PFSK-1 (cell line): ENCODE measurements at regions not wholly inside any gene's neighbourhood (a gene's known extent, or its start where the extent isn't known, plus 50 kb on each side); places are given as distances from the start of the nearest gene placed in this dataset.

Experiments
- FOXP2 ChIP-seq: optimal IDR thresholded peaks from 2 replicates; pipeline ENCODE3; 2011; ENCODE audit warnings: borderline replicate concordance, control low read depth, inconsistent platforms; ENCODE audit not compliant: insufficient read depth; ENCODE audit errors: extremely low read length, extremely low read depth
- POLR2AphosphoS5 ChIP-seq: IDR thresholded peaks from 2 replicates; pipeline ENCODE4 v1.6.1; 2012; ENCODE audit warnings: low read depth, mild to moderate bottlenecking, control low read depth, low read length, moderate library complexity
- SIN3A ChIP-seq: IDR thresholded peaks from 2 replicates; pipeline ENCODE4 v1.6.1; 2012; ENCODE audit warnings: mild to moderate bottlenecking, low read length, moderate library complexity, borderline replicate concordance; ENCODE audit not compliant: insufficient read depth
- TAF1 ChIP-seq: IDR thresholded peaks from 2 replicates; pipeline ENCODE4 v1.6.1; 2012; ENCODE audit warnings: low read length, control low read depth, borderline replicate concordance; ENCODE audit not compliant: insufficient read depth
- TF ChIP-seq, protein P1 (sequence below), 2 experiments: IDR thresholded peaks; 2 replicates each; pipeline versions ENCODE4 v1.6.1 to v1.8.0; 2011 to 2012; ENCODE audit warnings: low read depth in 2 of 2, low read length in 2 of 2, control low read depth in 1 of 2, inconsistent platforms in 1 of 2, mild to moderate bottlenecking in 1 of 2, moderate library complexity in 1 of 2; ENCODE audit not compliant: insufficient read depth in 1 of 2

DNA sequence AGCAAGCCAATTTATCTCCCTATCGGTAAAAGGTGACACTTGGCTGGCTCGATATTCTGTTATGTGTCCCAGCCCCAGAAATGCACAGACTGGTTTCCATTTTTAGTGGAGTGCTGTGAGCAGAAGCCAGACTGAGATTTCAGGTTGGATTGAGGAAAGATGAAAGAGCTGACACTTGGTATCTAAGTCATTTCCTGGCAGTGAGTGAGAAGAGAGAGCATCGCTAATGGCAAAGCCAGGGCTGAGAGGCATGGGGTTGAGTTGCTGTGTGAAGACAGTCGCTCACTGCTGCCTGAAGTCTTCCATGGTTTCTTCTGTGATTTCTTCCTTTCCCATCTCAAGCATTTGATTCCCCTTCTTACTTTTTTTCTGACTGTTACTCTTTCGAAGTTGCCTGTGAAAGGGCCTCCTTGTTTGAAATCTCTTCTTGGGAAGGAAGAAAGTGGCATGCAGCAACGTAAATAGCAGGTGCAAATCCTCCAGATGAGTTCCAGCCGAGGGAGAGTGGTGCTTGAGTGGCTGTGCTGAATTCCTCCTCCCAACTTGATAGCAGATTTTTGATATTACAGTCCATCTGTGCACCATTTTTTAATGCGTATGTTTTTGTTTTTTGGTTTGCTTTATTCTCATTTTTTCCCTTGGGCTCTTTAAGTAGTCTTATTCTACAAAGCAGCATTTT lies 109.2 kb upstream of the LIMCH1 start:
- TF ChIP-seq TAF1 (no peak), FOXP2 (no peak), SIN3A (no peak), POLR2AphosphoS5 (no peak)
- TF ChIP-seq, protein P1, sequence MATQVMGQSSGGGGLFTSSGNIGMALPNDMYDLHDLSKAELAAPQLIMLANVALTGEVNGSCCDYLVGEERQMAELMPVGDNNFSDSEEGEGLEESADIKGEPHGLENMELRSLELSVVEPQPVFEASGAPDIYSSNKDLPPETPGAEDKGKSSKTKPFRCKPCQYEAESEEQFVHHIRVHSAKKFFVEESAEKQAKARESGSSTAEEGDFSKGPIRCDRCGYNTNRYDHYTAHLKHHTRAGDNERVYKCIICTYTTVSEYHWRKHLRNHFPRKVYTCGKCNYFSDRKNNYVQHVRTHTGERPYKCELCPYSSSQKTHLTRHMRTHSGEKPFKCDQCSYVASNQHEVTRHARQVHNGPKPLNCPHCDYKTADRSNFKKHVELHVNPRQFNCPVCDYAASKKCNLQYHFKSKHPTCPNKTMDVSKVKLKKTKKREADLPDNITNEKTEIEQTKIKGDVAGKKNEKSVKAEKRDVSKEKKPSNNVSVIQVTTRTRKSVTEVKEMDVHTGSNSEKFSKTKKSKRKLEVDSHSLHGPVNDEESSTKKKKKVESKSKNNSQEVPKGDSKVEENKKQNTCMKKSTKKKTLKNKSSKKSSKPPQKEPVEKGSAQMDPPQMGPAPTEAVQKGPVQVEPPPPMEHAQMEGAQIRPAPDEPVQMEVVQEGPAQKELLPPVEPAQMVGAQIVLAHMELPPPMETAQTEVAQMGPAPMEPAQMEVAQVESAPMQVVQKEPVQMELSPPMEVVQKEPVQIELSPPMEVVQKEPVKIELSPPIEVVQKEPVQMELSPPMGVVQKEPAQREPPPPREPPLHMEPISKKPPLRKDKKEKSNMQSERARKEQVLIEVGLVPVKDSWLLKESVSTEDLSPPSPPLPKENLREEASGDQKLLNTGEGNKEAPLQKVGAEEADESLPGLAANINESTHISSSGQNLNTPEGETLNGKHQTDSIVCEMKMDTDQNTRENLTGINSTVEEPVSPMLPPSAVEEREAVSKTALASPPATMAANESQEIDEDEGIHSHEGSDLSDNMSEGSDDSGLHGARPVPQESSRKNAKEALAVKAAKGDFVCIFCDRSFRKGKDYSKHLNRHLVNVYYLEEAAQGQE (IDR thresholded peaks at IDR 0.05; ENCODE audit: insufficient read depth in 1 of 2, low read depth in 2 of 2, low read length in 2 of 2): no peak

DNA sequence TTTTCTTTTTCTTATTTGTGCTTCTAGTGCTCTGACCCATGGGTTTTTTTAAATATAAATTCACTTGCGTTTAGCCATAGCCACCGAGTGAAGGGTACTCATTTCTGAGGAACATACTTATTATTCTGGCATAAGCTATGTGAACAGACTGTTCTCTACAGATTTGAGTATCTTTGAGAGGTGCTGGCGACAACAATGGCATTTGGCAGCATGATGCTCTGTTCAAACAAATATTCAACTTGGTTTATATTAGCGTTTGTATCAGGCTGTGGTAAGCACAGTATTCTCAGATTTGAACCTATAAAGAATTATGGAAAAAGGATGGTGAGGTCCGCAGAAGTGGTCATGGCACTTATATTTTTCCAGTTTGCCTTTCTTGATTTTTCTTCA lies 108.7 kb upstream of the LIMCH1 start:
- TF ChIP-seq FOXP2 (no peak), SIN3A (no peak), TAF1 (no peak), POLR2AphosphoS5 (no peak)
- TF ChIP-seq, protein P1 (IDR thresholded peaks at IDR 0.05; ENCODE audit: insufficient read depth in 1 of 2, low read depth in 2 of 2, low read length in 2 of 2): no peak

DNA sequence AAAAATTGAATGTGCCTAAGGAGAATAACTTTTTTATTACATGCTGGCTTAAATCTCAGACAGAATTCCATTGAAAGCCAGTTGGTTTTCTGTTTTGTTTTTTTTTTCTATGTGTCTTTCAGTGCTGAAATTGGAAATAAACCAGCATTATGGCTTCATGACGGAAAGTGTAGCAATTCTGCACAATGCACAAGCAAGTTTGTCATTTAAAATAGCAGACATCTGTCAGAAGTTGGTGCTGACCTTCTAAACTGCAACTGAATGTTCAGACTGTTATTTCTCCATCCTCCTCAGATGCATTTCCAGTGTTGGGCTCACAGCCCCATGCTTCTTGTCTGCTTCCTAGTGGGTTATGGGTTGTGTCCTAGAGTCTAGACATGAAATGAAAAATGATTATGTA lies 107.2 kb upstream of the LIMCH1 start:
- TF ChIP-seq FOXP2: no peak
- TF ChIP-seq, protein P1 (IDR thresholded peaks at IDR 0.05; ENCODE audit: insufficient read depth in 1 of 2, low read depth in 2 of 2, low read length in 2 of 2): no peak
- TF ChIP-seq POLR2AphosphoS5: no peak
- no peak for TF ChIP-seq SIN3A
- TF ChIP-seq TAF1: no peak

DNA sequence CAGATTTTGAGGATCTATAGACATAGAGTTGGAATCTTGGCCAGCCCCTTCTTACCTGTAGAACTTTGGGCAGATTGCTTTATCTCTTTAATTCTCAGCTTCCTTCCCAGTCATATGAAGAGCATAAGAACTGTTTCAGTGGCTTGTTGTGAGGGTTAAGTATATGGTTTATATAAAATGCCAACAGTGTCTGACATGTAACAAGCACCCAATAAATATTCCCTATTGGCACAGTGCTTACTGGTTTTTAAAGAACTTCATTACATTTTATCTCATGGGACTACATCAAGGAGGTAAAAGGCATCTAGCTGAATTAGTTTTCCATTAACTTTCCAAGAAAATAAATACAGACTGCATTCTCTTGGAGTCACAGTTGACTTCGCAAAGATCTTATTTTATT lies 106.7 kb upstream of the LIMCH1 start:
- no peak for TF ChIP-seq FOXP2
- TF ChIP-seq SIN3A: no peak
- TF ChIP-seq TAF1: no peak
- TF ChIP-seq, protein P1 (IDR thresholded peaks at IDR 0.05; ENCODE audit: insufficient read depth in 1 of 2, low read depth in 2 of 2, low read length in 2 of 2): no peak
- no peak for TF ChIP-seq POLR2AphosphoS5
